ENCODE measurements at regions not wholly inside any gene's neighbourhood (a gene's known extent, or its start where the extent isn't known, plus 50 kb on each side); places are given as distances from the start of the nearest gene placed in this dataset.

DNA sequence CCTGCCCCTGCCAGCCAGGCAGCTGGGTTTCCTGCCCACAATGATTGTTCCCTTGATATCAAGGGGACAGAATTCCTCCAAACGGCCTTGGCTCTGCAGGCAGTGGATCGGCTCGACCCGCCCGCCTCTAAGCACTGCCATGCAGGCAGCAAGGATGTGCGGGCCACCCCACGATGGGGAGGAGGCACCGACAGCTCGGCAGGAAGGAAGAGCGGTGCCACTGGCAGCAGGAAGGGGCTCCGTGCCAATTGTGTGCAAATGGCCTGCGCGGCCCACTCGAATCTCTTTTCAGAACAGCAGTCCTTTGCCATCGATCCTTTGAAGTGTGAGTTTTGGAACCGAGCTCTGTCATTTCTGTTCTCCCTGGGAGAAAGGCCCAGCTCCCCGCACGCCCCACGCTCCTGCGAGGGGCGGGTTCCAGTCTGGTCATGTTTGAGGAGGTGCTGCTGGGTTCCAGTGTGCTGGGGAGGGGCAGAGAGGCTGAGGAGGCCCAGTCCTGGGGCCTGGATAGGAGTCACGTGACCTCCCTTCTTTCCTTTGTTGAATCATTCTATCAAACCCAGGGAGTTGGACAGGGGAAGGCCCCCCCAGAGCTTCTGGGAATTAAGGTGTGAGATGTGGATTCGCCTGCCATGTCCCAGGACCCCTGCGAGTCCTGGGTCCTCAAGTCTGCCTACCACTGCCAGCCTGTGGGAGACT, 406.0 kb downstream of the CTTN start:
- TF ChIP-seq, protein P1, sequence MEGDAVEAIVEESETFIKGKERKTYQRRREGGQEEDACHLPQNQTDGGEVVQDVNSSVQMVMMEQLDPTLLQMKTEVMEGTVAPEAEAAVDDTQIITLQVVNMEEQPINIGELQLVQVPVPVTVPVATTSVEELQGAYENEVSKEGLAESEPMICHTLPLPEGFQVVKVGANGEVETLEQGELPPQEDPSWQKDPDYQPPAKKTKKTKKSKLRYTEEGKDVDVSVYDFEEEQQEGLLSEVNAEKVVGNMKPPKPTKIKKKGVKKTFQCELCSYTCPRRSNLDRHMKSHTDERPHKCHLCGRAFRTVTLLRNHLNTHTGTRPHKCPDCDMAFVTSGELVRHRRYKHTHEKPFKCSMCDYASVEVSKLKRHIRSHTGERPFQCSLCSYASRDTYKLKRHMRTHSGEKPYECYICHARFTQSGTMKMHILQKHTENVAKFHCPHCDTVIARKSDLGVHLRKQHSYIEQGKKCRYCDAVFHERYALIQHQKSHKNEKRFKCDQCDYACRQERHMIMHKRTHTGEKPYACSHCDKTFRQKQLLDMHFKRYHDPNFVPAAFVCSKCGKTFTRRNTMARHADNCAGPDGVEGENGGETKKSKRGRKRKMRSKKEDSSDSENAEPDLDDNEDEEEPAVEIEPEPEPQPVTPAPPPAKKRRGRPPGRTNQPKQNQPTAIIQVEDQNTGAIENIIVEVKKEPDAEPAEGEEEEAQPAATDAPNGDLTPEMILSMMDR (IDR thresholded peaks at IDR 0.05): no peak
- TF ChIP-seq EZH2 (IDR thresholded peaks at IDR 0.05) (no peak), EZH2phosphoT487 (IDR thresholded peaks at IDR 0.05) (no peak)

All from neural progenitor cell (in vitro differentiated cells).